B cell (primary cell): ENCODE measurements at regions not wholly inside any gene's neighbourhood (a gene's known extent, or its start where the extent isn't known, plus 50 kb on each side); places are given as distances from the start of the nearest gene placed in this dataset.

Experiments
- EZH2 ChIP-seq: IDR thresholded peaks from 2 replicates; pipeline ENCODE4 v1.6.1; 2012; ENCODE audit warnings: borderline replicate concordance, low read depth, mild to moderate bottlenecking, moderate library complexity, low read length; ENCODE audit not compliant: insufficient read depth, poor library complexity, severe bottlenecking
- TF ChIP-seq, protein P1 (sequence below): fragments of 200-600 bp; IDR thresholded peaks from one replicate; pipeline ENCODE4 v1.8.0; 2022; ENCODE audit warnings: antibody characterized with exemption, mild to moderate bottlenecking

DNA sequence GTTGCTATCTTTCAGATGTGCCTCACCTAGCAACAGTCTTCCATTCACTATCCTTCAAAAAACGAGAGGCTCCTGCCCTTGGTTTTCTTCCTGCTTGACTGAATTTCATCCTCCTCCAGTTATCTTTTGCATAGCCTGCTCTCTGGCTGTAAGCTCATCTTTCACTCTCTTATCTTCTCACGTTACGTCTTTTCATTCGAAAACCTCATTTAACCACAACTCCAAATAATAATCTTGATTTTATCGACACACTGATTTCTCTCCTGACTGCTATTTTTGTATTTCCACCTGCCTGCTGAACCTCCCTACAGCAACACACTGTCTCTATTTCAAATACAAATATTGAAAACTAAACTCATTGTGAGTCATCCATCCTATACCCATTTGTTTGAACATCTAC, 230.7 kb upstream of the TMC3 start:
- no peak for TF ChIP-seq EZH2
- TF ChIP-seq, protein P1, sequence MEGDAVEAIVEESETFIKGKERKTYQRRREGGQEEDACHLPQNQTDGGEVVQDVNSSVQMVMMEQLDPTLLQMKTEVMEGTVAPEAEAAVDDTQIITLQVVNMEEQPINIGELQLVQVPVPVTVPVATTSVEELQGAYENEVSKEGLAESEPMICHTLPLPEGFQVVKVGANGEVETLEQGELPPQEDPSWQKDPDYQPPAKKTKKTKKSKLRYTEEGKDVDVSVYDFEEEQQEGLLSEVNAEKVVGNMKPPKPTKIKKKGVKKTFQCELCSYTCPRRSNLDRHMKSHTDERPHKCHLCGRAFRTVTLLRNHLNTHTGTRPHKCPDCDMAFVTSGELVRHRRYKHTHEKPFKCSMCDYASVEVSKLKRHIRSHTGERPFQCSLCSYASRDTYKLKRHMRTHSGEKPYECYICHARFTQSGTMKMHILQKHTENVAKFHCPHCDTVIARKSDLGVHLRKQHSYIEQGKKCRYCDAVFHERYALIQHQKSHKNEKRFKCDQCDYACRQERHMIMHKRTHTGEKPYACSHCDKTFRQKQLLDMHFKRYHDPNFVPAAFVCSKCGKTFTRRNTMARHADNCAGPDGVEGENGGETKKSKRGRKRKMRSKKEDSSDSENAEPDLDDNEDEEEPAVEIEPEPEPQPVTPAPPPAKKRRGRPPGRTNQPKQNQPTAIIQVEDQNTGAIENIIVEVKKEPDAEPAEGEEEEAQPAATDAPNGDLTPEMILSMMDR = no peak
